HEK293T (cell line): ENCODE measurements at regions not wholly inside any gene's neighbourhood (a gene's known extent, or its start where the extent isn't known, plus 50 kb on each side); places are given as distances from the start of the nearest gene placed in this dataset.

Source experiments
- CTCF ChIA-PET: fragments of 350-600 bp; formaldehyde crosslinking; extraction: SDS; loops from one replicate; lab custom pipeline; 2021; ENCODE audit warnings: antibody characterized with exemption, inconsistent platforms; lab: Yijun Ruan, JAX
- POLR2A ChIA-PET: fragments of 350-600 bp; formaldehyde crosslinking; extraction: SDS; loops from one replicate; lab custom pipeline; 2020; ENCODE audit warnings: antibody characterized with exemption, inconsistent platforms; lab: Yijun Ruan, JAX
- DNase-seq: peaks from one replicate; pipeline ENCODE4 v3.0.0; 2012; ENCODE audit warnings: mixed read lengths; ENCODE audit errors: extremely low spot score
- ARNT ChIP-seq: fragments of 450-650 bp; IDR thresholded peaks from 2 replicates; pipeline ENCODE4 v1.6.1; 2017; ENCODE audit warnings: mild to moderate bottlenecking
- BHLHE40 ChIP-seq: fragments of 450-650 bp; IDR thresholded peaks from 2 replicates; pipeline ENCODE4 v1.6.1; 2016; ENCODE audit warnings: mild to moderate bottlenecking, moderate library complexity, borderline replicate concordance
- CTBP1 ChIP-seq: fragments of 450-650 bp; IDR thresholded peaks from 2 replicates; pipeline ENCODE4 v1.6.1; 2016; ENCODE audit warnings: borderline replicate concordance
- ELF4 ChIP-seq: fragments of 450-650 bp; IDR thresholded peaks from 2 replicates; pipeline ENCODE4 v1.6.1; 2017; ENCODE audit warnings: antibody characterized with exemption
- FOXA1 ChIP-seq: fragments of 450-650 bp; IDR thresholded peaks from 2 replicates; pipeline ENCODE4 v1.6.1; 2016; ENCODE audit warnings: mild to moderate bottlenecking
- FOXK2 ChIP-seq: fragments of 450-650 bp; IDR thresholded peaks from 2 replicates; pipeline ENCODE4 v1.6.1; 2016; ENCODE audit warnings: mild to moderate bottlenecking
- FOXM1 ChIP-seq: fragments of 450-650 bp; IDR thresholded peaks from 2 replicates; pipeline ENCODE4 v1.6.1; 2017; ENCODE audit warnings: mild to moderate bottlenecking, borderline replicate concordance
- HDGF ChIP-seq: fragments of 450-650 bp; IDR thresholded peaks from 2 replicates; pipeline ENCODE4 v1.6.1; 2017; ENCODE audit warnings: antibody characterized with exemption, borderline replicate concordance
- L3MBTL2 ChIP-seq: fragments of 450-650 bp; conservative IDR thresholded peaks from 2 replicates; pipeline ENCODE4 v1.6.1; 2016; ENCODE audit warnings: mild to moderate bottlenecking
- LEF1 ChIP-seq: fragments of 450-650 bp; IDR thresholded peaks from 2 replicates; pipeline ENCODE4 v1.6.1; 2017; ENCODE audit warnings: mild to moderate bottlenecking, borderline replicate concordance
- NFRKB ChIP-seq: fragments of 450-650 bp; IDR thresholded peaks from 2 replicates; pipeline ENCODE4 v1.6.1; 2016; ENCODE audit warnings: mild to moderate bottlenecking, moderate library complexity
- SP1 ChIP-seq: fragments of 450-650 bp; IDR thresholded peaks from 2 replicates; pipeline ENCODE4 v1.6.1; 2017
- SUZ12 ChIP-seq: fragments of 450-650 bp; IDR thresholded peaks from 2 replicates; pipeline ENCODE4 v1.6.1; 2016; ENCODE audit warnings: mild to moderate bottlenecking
- TARDBP ChIP-seq: fragments of 450-650 bp; IDR thresholded peaks from 2 replicates; pipeline ENCODE4 v1.6.1; 2016
- ZNF384 ChIP-seq: fragments of 450-650 bp; IDR thresholded peaks from 2 replicates; pipeline ENCODE4 v1.6.1; 2016
- TF ChIP-seq, protein P1 (sequence below): fragments of 450-650 bp; IDR thresholded peaks from 2 replicates; pipeline ENCODE4 v1.6.1; 2016

DNA sequence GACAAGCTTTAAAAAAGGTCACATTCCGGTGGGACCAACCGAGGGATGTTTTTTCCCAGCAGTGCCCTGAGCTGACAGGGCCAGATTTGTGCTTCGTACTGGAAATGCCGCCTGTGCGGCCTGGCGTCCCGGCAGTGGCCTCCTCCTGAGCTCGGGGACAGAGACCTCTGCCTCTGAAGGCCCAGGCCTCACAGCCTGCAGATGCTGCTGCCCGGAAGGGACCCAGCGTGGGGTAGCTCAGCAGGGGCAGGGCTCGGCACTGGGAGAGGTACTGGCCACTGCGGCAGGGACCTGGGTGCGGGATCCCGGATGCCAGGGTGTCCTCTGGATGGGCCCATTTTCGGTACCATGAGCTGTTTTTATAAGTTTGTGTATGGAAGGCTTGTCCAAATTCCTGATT, 52.4 kb upstream of the CFAP46 start:
- TF ChIP-seq ELF4, result no peak
- no peak for TF ChIP-seq FOXK2
- no peak for TF ChIP-seq ZNF384
- TF ChIP-seq, protein P1, sequence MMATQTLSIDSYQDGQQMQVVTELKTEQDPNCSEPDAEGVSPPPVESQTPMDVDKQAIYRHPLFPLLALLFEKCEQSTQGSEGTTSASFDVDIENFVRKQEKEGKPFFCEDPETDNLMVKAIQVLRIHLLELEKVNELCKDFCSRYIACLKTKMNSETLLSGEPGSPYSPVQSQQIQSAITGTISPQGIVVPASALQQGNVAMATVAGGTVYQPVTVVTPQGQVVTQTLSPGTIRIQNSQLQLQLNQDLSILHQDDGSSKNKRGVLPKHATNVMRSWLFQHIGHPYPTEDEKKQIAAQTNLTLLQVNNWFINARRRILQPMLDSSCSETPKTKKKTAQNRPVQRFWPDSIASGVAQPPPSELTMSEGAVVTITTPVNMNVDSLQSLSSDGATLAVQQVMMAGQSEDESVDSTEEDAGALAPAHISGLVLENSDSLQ, result no peak
- no peak for TF ChIP-seq HDGF
- no peak for TF ChIP-seq ARNT
- no peak for TF ChIP-seq FOXA1
- TF ChIP-seq SP1, result no peak
- no peak for TF ChIP-seq BHLHE40
- TF ChIP-seq FOXM1, result no peak
- TF ChIP-seq SUZ12, result no peak
- TF ChIP-seq TARDBP, result no peak
- TF ChIP-seq NFRKB, result no peak
- no peak for TF ChIP-seq LEF1
- ChIA-PET CTCF (no interaction called here), POLR2A (interaction anchor here (1.5 kb wide), 1 partner anchor 13 kb away, joined by 3 read pairs; no protein-coding TSS in a partner anchor)
- DNase-seq, result no peak

DNA sequence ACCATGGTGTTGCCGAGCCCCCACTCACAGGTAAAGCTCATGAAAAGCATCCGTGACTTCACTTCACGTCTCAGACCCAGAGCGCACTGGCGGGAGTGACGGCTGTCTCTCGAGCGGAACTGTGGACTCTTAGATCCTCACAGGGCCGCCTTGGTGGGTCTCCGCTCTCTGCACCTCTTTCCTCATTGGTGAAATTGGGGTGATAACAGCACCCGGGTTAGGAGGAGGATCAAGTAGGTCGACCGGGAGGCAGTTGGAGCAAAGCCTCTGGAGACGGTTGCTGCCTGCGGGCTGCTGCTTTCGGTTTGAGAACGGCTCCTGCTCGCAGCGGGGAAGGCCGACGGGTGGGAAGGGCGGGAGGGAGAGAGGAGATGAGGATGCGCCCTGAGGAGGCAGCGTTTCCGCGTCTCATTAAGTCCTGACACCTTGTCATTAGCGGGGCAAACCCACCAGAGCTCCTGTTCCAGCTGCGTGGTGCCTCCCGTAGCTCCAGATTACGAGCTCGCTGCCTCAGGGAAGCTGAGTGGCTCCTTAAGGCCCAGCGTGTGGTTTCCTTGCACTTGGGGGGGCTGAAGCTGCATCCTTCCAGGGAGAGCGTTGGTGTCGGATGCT, 51.9 kb upstream of the CFAP46 start:
- no peak for TF ChIP-seq NFRKB
- no peak for TF ChIP-seq SUZ12
- TF ChIP-seq BHLHE40, result no peak
- TF ChIP-seq LEF1, result no peak
- no peak for TF ChIP-seq FOXM1
- no peak for TF ChIP-seq ARNT
- TF ChIP-seq HDGF, result no peak
- TF ChIP-seq, protein P1, result no peak
- no peak for TF ChIP-seq TARDBP
- no peak for TF ChIP-seq CTBP1
- TF ChIP-seq FOXA1, result no peak
- no peak for TF ChIP-seq L3MBTL2
- TF ChIP-seq ZNF384, result no peak
- no peak for TF ChIP-seq SP1
- no peak for TF ChIP-seq ELF4
- TF ChIP-seq FOXK2, result no peak
- DNase-seq, result no peak
- ChIA-PET POLR2A (interaction anchor here (1.5 kb wide), 1 partner anchor 13 kb away, joined by 3 read pairs; no protein-coding TSS in a partner anchor), CTCF (no interaction called here)

DNA sequence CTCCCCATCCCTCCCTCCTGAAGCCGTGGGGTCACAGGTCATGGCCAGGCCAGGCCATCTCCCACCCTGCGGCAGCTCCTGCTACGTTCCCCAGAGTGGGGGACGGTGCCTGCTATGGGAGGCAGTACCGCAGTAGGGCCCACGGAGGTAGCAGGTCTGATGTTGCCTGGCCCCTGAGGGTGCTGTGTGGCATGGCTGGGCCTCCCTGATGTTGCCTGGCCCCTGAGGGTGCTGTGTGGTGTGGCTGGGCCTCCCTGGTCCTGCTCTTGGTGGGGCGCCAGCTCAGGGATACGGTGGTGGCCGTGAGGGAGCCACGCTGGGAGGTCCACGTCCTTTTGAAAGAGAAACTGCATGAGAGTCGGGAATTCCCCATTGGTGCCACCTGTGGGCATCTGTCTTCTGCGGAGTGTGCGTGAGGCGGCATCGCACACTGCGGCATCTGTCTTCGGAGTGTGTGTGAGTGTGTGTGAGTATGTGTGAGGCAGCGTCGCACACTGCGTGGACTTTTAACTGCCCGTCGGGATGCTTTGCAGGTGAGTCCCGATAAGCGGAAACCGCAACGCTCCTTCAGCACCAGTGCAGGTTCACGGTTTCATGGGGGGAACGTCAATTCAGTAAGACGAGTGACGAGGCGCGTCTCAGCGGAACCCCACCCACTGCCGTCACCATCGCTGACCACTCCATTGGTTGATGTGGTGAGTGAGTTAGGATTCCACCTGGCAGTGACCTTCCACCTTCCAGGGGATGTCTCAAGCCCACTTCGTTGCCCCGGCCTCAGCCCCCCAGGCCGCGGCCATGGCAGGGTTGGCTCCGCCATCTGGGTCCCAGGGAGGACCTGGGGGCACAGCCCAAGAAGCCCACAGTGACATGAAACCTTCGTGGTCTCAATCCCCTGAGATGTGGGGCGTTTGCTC, 51.2 kb upstream of the CFAP46 start:
- DNase-seq, result no peak
- POLR2A ChIA-PET, result no interaction called here
- CTCF ChIA-PET, result no interaction called here
- TF ChIP-seq SP1, result no peak
- no peak for TF ChIP-seq ZNF384
- TF ChIP-seq FOXK2, result no peak
- TF ChIP-seq TARDBP, result no peak
- no peak for TF ChIP-seq HDGF
- no peak for TF ChIP-seq FOXA1
- TF ChIP-seq ARNT, result no peak
- no peak for TF ChIP-seq CTBP1

DNA sequence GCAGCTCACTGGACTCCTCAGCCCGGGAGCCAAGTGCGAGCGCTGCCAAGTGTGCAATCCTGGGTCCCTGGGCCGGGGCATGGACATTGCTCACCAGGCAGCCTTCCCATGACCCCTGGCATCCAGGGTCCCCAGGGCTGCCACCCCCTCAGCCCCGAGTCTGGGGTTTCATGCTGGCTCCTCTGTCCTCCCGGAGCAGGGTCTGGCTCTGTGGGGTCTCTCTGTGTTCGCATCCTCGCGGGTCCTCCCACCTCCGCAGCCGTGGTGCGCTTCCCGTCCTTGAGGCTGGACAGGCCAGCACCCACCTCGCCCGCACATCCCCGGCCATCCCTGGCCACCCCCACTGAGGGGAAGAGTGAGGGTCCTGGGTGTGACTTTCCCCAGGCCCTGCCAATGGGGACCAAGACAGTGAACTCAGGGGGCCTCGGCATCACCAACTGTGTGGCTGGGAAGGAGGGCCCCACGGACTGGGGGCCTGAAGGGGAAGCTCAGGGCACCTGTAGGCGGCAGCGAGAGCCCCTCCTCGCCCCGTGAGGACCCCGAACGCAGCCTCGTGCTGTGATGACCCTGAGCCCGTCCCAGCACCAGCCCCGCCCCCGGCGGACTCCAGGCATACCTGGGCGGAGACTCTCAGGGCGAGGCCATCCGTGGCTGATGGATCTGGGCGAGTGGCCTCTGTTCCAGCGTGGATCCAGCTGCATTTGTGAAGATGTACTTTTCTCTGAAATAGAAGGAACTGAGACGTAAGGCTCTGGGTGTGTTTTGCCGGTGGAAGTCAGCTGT, 50.3 kb upstream of the CFAP46 start:
- POLR2A ChIA-PET, result no interaction called here
- DNase-seq, result no peak
- CTCF ChIA-PET, result no interaction called here
- no peak for TF ChIP-seq SP1
- TF ChIP-seq, protein P1, result no peak
- TF ChIP-seq FOXK2, result no peak
- no peak for TF ChIP-seq NFRKB
- TF ChIP-seq L3MBTL2, result no peak
- no peak for TF ChIP-seq BHLHE40
- no peak for TF ChIP-seq LEF1
- no peak for TF ChIP-seq ZNF384
- no peak for TF ChIP-seq FOXM1
- TF ChIP-seq ARNT, result no peak
